HG03354 (cell line): ENCODE measurements at regions not wholly inside any gene's neighbourhood (a gene's known extent, or its start where the extent isn't known, plus 50 kb on each side); places are given as distances from the start of the nearest gene placed in this dataset.

Experiments used
- ATAC-seq: cut with Tn5 transposase; IDR thresholded peaks from one replicate; pipeline ENCODE4 v1.9.1; 2021; ENCODE audit warnings: mild to moderate bottlenecking; ENCODE audit not compliant: unreplicated experiment, poor library complexity, severe bottlenecking

DNA sequence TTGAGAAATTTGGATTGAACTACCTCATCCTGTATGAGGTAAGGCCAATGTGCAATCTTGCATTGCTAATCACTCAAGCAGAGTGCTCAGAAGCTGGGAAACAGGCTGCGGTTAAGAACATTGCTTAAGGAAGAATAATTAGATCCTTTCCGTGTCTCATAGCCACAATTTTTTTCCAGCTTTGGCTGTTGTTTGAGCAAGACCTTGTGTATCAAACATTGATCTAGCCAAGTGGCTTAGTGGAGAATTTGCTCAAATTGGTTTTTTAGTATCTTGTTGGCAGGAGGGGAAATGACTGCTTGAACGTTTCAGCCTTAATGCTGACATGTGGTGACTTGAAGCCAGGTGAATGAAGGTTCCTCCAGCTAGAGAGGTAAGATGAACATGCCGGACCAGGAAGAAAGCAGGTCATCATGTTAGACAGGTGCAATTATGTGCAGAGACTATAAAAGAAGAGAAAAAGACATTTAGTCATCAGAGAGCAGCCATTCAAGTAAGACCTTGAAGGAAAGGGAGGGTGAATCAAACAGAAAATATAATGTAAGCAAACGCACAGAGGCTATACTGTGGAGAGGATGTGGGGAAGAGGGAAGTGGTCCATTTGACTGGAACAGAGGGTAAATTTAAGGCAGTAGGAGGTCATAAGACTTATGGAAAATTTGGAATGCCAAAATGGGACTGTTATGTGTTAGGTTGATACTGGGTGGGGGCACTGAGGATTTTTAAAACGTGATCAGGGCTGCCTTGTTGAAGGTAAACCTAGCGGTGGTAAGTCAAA lies 98.9 kb upstream of the CYP1B1 start:
- ATAC-seq, result no peak

DNA sequence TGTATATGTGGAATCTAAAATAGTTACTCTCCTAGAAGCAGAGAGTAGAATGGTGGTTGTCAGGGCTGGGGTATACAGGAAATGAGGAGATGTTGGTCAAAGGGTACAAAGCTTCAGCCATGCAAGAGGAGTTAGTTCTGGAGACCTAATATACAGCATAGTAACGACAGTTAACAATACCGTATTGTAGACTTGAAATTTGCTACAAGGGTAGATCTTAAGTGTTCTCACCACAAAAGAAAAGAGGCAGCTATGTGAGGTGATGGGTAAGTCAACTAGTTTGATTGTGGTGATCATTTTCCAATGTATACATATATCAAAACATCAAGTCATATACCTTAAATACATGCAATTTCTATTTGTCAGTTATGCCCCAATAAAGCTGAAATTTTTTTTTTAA lies 98.2 kb upstream of the CYP1B1 start:
- ATAC-seq, result no peak

DNA sequence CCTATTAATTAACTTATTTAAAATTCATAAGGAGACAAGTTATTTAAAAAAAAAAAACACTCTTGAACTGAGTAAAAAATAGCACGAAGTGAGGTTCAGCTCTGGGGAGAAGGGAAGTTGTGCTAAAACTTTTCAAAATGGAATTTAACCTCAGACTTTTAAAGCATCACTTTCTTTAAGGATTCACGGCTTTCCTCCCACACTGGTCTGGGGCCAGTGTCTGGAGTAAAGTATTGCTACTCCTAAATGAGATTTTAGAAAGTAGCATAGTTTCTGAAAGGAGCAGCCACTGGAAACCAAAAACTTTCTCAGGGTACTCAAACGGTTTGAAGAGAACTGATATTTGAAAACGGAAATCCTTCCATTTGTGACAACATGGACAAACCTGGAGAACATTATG lies 97.7 kb upstream of the CYP1B1 start:
- no peak for ATAC-seq

DNA sequence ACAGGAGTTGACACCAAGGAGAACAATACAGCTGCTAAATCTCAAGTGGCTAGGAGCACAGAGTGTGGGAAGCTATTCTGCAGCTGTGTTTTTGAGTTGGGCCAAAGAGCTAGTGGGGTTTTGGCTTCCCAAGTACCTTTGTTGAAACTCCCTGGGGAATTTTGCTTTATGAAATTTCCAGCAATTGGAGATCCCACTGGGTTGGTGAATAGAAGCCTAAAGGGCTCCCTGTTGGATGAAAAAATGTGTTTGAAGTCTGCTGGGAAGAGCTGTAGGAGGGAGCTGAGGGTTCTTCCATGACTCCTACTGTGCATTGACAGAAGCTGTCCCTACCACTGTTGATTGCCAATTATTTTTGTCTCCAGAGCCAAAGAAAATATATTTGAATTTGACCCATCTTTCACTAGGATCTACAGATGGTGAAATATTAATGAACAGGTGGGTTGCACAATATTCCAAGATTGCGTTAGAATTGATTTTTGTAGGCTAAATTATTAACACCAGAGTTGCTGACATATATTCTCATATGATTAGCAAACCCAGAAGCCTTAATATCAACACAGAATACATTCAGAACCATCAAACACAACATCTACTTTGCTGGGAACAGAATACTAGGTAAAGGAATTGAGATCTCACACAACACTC lies 95.4 kb upstream of the CYP1B1 start:
- no peak for ATAC-seq

DNA sequence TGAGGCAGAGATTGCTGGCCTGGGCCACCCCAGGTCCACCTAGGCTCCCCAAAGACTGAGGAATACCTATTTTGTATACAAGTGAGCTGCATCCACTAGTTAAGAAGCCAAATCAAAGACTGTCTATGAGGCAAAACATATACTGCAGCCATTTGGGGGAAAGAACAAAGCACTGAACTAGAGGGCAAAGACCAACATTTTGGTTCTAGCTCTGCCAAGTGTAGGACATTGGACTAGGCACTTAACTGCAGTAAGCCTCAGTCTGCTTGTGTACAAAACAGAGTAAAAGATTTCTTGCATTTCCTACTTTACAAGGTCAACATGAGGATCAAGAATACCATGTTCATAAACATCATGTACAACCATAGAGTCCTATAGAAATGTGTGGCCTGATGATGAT lies 94.8 kb upstream of the CYP1B1 start:
- no peak for ATAC-seq

DNA sequence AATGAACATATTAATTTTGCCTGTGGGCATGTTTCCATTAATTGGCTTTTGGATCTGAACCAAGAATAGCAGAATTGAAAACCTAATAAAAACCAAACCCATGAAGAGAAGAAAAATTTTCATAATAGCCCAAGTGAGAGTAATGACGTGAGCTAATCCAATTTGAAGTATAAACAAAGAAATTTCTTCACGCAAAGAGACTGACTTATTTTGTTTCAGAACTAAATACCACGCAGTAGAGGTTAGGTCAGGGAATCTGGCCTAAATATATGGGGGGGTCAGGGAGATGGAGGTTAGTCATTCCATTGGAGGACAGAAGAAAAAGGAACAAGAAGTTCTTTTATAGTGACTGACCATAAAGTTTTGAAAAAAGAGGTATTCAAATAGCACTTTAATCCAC lies 94.1 kb upstream of the CYP1B1 start:
- no peak for ATAC-seq

DNA sequence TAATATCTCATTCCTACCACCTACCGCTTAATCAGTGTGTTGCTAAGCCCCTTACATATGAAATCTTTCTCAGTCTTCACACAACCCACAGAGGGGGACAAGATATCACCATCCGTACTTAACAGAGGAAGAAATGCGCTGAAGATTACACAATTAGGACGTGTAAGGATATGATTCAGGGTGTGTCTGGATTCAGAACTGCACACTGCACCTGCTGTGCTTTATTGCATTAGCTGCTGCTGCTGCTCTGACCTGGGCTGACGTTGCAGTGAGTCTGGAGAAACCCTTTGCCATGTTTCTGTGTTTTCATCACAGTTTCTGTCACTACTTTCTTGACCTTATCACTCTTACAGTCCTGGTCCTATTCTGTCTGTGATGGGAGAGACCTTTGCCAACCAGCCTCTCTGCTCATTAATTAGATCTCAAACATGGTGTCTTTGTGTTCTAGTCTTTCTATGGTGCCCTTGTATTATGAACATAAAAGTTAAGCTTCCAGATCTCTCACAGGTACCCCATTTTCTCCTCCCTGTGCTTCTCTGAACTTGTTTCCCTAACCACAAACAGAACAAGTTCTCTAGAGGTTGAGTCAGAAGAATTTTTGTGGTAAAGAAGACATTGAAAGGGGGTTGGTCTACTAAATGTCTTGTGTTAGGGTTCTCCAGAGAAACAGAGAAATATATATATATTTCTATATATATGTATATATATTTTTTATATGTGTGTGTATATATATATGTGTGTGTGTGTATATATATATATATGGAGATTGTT lies 92.9 kb upstream of the CYP1B1 start:
- ATAC-seq, result no peak

DNA sequence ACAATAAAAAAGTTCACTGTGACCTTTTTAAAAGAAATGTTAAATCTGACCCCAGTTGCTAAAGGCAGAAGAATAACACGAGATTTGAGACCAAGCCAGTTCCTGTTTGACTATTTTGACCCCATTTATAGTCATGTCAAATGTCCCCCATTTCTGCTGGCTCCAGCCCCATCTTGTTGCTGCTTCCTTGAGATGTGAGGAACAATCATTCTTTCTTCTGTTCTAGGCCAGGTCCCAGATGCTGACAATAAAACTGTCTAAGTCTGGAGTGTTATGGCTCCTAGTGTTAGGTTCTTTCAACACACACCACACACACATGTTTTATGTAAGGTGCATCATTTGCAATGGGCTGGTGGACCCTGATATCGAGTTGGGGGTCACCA lies 92.0 kb upstream of the CYP1B1 start:
- no peak for ATAC-seq

DNA sequence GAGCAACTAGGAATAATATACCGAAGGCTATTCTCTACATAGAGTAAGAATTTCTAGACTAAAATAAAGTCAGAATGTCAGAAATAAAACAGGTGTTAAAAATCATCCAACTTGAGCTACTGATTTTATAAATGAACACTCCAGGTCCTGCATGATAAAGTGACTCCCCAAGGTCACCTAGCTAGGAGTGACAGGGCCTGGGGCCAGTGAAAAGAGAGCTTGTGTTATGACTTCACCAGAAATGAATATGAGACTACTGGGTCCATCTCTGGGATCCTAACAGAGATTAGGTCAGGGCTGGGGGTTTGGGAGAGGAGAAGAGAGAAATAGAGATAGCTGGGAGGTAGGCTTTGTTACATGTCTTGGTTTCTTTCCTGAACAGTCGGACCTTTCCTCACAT lies 89.7 kb upstream of the CYP1B1 start:
- ATAC-seq, result no peak

DNA sequence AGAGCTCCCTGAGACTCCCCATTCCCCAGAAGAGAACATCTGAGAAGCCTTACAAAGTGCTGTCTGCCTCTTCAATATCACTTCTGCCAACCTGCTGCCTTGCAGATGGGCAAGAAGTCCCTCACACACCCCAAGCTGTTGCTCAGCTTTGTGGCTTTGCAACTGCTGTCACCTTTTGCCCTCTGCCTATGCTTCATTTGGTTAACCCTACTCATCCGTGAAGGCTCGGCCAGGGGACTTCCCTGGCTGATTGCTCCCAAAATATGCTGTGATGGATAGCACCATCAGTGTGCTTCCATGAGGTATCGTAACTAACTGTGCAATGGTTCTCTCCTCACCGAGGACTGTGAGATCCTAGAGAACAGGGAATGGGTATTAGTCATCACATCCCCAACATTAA lies 88.9 kb upstream of the CYP1B1 start:
- ATAC-seq, result peak; percentile 83

DNA sequence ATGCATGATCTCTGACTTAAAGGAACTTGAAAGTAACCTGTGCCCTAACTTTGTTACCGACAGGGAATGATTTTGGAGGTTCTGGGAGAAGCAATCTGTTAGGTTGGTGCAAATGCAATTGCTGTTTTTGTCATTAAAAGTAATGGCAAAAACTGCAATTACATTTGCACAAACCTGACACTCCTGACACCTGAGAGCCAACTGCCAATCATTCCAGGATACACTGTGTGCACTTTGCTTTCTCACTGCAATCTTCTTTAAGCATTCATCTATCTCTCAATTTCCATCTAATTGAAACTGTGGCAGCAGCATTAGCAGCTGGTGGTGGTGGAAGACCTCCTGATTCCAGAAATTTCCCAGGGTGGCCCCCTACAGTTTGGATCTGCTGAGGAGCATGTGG lies 87.6 kb upstream of the CYP1B1 start:
- ATAC-seq, result no peak

DNA sequence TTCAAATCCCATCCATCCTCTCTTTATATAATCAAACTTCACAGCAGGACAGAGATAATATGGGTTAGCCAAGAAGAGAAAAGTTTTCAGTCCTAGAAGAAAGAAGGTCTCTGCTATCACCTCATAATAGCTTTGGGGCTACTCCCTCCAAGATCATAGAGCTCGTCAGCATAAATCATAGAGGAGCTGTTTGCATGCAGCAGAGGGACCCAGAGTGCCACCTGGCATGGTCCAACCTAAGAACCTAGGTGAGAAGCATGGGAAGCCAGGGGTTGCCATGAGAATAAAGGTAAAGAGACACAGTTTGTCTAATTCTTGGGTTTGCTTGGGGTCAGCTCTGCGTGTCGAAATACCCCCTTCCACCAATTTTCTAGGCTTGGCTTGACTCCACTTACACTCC lies 87.1 kb upstream of the CYP1B1 start:
- ATAC-seq, result no peak

DNA sequence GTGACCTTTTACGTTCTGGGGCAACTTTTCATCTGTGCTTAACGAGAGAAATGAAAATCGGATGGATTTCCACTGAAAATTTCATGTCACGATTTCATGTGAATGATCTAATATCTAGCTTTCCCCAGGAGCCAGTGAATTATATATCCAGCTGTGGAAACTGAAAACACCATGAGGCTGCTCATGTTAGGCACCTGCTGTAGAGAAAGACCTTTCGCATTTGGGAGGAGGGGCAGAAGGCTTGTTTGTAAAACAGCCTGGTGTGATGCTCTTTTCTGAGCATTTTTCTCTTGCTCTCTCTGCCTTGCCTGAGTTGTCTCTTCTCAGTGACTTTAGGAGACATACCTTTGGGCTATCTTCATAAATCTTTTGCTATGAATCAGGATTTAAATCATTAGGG lies 84.6 kb upstream of the CYP1B1 start:
- ATAC-seq, result no peak

DNA sequence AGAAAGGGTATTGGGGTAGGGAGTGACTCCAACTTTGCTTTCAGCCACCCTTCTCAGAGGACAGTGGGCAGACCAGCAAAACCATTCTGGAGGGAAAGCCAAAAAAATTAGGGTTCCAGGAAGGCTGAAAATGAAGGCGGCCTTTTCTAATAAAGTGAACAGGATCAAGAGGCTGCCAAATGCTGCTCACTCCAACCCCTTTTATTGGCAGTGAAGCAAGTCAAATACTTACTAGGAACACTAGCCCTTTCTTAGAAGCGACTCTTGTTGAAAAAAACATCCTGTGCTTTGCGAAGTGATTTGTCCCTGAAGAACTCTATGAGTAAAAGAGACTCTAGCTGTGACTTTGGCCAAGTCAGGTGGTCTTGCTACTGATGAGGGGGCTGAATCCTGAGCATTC lies 83.6 kb upstream of the CYP1B1 start:
- ATAC-seq, result no peak

DNA sequence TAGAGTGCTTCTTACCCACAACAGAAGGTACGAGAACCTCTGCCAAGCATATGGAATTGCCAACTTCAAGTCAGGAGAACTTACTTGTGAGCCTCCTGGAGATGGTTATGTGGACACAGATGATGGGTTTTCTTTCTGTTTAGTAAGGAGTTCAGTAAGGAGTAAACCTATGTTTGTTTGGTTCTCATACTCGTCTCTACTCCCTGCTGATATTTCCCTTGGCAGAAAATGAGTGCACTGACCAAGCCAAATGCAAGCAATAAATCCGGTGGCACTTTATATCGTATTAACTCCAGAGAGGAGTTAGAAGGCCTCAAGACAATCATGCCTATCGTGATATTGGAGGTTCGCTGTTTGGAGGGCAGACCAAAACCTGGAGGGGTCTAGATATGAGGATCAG lies 83.2 kb upstream of the CYP1B1 start:
- ATAC-seq, result no peak

DNA sequence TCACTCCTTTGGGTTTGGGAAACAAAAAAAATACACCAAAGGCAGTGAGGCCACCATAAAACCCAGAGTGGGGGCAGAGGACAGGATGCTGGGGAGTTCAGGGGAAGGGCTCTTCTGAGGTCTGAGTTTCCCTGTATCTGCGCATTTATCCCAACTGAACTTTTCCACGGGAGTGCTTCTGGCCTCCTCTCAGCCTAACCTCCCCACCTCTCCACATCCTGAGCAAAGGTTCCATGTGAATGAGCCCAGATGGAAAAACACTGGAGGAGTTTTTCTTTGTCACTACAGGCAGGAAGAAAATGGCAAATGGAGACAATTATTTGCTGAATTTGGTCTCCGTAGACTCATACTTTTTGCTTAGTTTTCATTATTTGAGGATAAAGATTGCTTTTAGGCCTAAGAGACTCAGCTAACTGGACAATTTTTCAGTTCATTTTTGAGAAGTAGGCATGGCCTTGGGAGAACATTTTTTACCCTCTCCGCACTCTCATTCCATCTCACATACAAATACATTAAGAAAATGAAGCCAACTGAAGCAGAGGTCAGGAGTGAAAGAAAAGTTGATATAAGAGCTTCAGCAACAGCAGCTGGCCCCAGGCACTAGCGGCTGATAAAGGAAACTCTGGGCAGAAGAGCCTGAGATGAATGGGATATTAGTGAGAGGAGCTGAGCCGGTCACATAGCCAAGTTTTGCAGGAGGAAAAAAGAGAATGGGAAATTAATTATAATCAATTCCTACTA lies 82.6 kb upstream of the CYP1B1 start:
- no peak for ATAC-seq

DNA sequence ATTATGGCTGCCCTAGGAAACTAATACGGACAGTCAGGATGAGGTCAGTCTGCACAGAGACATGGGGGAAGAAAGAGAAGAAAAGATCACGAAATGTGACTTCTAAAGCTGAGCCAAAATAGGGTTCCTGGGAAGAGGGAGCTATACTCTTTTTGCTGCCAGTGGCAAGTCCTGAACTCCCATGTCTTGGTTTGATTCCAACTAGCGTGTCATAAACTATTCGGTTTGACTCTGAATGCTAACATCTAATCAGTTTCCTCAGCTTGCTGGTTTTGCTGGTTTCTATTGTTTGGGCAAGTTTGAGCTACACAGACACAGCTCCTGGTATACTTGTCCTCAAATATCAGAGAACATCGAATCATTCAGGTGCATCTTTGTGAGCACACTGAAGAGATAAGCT lies 80.5 kb upstream of the CYP1B1 start:
- ATAC-seq, result no peak

DNA sequence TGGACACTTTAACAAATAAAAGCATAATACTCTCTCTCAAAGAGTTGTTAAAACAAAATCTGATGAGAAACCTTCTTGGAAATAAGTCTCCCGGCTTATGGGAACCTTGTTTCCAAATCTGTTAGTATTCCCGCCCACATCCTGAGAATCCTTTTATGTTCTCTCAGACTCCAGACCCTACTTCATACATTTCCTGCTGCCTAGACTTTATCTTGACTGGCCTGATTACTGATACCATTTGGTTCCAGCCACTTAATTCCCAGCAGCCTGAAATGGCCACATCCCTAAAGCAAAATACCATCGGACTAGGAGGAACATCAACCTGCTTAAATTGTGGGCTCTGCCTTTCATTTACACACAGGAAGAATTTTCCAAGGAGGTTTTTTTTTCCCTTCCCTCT lies 79.1 kb upstream of the CYP1B1 start:
- no peak for ATAC-seq

DNA sequence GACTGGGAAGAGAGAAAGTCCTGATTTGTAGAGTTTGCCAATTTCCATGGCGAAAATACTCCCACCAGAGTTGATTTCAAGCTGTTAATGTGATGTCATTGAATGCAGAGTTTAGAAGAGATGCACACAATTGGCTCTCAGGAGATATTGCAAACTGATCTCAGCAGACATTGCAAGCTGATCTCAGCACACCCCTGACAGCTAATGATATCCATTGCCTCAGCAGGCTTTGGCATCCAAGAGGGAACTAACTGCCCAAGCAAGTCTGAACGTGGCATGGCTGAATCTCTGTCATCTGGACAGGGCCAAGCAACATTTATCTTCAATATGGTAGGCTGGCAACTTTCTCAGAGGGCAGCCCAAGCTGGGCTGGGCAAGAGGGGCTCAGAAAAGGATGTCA lies 78.4 kb upstream of the CYP1B1 start:
- ATAC-seq, result no peak

DNA sequence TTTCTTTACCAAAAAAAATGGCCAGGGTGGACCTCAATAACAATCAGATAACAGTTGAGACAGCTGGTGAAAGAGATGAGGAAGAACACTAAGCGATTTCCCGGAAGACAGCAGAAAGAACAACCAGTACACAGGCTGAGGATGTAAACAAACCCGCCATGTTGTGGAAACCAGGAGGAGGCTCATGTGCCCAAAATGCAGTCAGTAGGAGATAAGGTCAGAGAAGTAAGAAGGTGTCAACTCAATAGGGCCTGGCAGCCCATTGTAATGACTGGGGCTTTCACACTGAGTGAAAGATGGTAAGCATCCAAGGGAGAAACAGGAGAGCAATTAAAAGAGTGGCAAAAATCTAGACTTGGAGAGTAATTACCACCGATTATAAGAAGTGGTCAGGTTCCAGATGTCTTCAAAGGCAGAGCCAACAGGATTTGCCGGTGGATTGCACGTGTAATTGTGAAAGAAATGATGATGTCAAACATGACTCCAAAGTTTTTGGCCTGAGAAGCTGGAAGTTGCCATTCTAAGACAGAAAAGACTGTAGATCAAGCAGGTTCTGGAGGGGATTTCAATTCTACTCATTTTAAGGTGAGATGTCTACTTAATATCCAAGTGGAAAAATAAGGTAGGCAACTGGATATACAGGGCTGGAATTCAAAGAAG lies 77.7 kb upstream of the CYP1B1 start:
- ATAC-seq, result no peak
